D721Med (cell line): ENCODE measurements at regions not wholly inside any gene's neighbourhood (a gene's known extent, or its start where the extent isn't known, plus 50 kb on each side); places are given as distances from the start of the nearest gene placed in this dataset.

ENCODE experiments used
- DNase-seq: peaks from one replicate; pipeline ENCODE4 v3.0.0; 2011; ENCODE audit warnings: low spot score; ENCODE audit not compliant: insufficient read length
- FAIRE-seq: peaks from 2 replicates; lab custom pipeline; 2011; peaks lifted over from hg19 to GRCh38; lab: Jason Lieb, UNC
- TF ChIP-seq, protein P1 (sequence below): IDR thresholded peaks from 2 replicates; pipeline ENCODE4 v1.5.1; 2012; ENCODE audit warnings: mild to moderate bottlenecking, control low read depth; ENCODE audit not compliant: insufficient read depth; ENCODE audit errors: missing control alignments

DNA sequence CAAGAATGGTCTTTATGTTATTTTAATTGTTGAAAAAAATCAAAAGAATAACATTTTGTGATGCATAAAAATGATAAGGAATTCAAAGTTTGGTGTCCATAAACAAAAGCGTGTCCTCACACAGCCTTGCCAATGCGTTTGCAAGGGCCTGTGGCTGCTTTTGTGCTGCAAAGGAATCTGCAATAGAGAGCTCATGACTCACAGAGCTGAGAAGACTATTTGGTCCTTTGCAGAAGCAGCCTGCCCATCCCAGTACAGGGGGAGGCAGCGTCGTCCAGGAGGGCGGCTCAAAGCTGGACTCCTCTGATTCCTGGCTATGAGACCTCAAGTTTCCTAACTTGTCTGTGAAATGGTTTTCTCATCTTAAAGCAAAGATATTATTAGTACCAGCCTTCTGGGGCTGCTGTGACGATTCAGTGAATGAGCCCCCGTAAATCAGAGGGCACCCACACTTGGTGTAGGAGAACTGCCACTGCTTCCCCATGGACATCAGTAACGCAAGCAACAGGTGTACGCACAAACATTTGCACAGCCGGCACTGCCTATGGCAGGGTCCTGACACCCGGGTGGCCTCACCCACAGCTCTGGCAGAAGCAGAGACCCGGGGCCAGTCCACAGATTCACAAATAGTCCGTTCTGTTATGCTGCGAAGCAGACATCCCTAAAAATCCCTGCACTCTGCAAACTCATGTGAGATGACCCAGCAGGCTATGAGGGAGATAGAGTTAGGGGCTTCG is 70.6 kb upstream of the ASAP2 start:
- TF ChIP-seq, protein P1, sequence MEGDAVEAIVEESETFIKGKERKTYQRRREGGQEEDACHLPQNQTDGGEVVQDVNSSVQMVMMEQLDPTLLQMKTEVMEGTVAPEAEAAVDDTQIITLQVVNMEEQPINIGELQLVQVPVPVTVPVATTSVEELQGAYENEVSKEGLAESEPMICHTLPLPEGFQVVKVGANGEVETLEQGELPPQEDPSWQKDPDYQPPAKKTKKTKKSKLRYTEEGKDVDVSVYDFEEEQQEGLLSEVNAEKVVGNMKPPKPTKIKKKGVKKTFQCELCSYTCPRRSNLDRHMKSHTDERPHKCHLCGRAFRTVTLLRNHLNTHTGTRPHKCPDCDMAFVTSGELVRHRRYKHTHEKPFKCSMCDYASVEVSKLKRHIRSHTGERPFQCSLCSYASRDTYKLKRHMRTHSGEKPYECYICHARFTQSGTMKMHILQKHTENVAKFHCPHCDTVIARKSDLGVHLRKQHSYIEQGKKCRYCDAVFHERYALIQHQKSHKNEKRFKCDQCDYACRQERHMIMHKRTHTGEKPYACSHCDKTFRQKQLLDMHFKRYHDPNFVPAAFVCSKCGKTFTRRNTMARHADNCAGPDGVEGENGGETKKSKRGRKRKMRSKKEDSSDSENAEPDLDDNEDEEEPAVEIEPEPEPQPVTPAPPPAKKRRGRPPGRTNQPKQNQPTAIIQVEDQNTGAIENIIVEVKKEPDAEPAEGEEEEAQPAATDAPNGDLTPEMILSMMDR, result no peak
- no peak for DNase-seq
- no peak for FAIRE-seq

DNA sequence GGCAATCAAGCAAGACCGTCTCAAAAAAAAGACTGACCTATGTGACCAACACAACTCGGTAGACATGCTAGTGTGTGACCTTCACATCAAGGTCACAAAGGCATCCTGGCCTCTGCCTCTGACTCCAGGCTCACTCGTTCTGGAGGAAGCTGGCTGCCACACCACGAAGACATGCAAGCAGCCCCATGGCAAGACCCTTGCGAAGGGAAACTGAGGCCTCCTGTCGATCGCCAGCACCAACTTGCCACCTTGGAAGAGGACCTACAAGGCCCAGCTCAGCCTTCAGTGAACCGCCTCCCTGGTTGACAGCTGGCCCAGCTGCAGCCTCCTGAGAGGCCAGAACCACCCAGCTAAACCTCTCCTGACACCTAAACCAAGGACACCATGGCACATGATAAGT is 79.3 kb upstream of the ASAP2 start:
- TF ChIP-seq, protein P1, result no peak
- no peak for DNase-seq
- no peak for FAIRE-seq

DNA sequence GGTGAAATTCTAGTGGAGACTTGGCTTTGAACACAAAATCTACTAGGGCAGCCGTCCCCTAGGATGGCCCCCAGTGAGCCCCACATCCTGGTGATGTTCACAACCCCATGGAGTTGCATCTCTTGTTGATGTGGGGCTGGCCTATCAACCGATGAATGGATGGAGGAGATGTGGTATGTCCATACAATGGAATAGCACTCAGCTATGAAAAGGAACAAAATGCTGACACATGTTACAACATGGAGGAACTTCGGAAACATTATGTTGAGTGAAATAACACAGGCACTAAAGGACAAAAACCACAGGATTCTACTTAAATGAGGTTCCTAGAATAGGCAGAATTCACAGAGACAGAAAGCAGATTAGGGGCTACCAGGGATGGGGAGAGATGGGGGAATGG is 80.1 kb upstream of the ASAP2 start:
- TF ChIP-seq, protein P1, result no peak
- no peak for DNase-seq

DNA sequence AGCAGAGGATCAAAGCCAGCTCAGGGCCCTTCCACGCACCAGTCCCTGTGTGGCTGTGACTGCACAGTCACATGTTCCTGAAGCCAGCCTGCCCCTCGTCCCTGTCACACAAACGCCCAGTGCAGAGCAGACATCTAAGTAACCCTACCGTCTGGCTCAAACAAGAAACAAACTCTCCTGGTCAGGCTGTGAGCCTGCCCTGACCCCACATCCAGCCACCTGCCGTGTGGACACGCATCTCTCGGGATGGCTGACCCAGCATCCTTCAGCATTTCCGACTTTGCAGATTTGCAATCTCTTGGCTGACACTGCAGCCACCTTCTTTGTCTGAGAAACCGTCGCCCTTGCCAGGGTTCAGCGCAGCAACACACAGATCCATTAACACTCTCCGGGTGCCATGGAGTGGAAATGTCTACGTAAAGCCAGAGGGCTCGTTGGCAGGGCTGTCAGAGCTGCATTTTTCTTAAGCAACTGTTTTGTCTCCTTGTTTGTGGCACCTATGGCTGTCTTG is 82.3 kb upstream of the ASAP2 start:
- FAIRE-seq (no peak), DNase-seq (no peak)
- TF ChIP-seq, protein P1, result no peak

More for the DNA sequence above, 80.1 kb upstream of the ASAP2 start:
- FAIRE-seq, result no peak

DNA sequence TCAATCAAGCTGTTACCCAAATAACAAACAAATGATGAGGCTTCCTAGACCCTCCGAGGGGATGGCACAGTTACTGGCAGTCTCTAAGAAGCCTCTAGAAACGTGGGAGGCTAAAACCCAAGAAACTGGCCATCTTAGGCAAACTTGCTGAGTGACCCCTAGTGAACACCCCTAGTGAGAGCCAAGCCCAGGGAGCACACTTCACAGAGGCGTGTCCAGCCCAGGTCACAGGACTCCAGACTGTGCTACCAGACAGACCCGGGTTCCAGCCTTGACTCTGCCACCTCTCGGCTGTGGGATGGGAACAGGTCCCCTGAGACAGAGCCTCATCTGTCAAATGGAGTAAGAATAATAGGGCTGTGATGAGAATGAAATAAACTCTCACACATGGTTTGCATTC is 83.5 kb upstream of the ASAP2 start:
- TF ChIP-seq, protein P1, result no peak
- no peak for DNase-seq
- no peak for FAIRE-seq

DNA sequence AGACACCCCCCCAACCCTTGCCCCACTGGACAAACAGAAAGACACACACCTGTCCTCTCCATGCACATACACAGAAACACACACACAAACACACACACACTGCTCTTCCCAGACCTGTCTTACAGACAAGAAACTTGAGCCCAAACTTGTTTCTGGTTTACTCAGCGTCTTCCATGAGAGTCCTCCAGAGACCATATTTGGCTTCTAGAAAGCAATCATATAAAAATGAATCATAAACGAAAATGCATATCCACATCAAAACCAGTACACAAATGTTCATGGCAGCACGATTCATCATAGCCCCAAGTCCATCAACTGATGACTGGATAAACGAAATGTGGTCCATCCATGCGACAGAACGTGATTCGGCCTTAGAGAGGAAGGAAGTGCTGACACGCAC is 84.2 kb upstream of the ASAP2 start:
- no peak for DNase-seq
- FAIRE-seq, result no peak
- TF ChIP-seq, protein P1, result no peak

DNA sequence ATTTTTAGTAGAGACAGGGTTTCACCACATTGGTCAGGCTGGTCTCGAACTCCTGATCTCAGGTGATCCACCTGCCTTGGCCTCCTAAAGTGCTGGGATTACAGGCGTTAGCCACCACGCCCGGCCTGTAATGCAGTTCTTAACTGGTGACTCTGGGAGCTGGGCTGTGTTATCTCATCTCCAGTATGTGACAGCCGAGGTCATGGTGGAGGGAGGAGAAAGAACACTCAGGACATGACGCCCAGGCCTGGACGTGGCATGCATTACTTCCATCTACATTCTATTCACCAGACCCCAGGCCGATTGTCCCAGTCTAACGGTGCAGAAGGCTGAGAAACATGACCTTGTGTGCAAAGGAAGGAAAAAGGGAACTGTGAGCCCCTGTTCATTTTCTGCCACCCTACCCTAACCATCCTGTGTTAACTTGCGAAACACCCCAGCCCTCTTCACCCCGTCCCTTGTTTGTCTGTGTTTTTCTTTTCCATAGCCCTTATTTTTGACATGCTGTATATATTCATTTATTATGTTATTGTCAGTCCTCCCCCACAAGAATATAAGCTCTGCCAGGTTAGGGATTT is 88.1 kb upstream of the ASAP2 start:
- no peak for FAIRE-seq
- no peak for DNase-seq
- TF ChIP-seq, protein P1, result no peak
